ENCODE measurements at regions not wholly inside any gene's neighbourhood (a gene's known extent, or its start where the extent isn't known, plus 50 kb on each side); places are given as distances from the start of the nearest gene placed in this dataset.

DNA sequence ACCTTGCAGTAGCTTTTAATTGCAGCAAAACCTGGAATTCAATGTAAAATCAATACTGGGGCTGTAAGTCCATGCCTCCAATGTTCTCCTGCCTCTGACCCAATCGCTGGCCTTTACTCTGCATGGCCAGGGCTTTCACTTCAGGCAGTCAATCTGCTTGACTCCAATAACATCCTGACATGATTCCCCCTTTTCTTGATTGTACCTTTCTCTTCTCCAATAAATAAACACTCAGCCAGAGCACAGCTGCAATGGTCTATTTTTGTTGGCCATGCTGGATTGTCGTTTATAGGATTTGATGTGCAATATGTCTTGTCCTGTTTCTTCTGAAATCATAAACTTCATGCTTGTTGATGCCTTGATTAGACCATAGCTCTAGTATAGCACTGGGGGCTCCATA, 97.8 kb upstream of the COL1A2 start (continued):
- TF ChIP-seq ESRRB (CRISPR knock-in tag; IDR thresholded peaks at IDR 0.05; ENCODE audit: borderline replicate concordance) (no peak), CBX3 (IDR thresholded peaks at IDR 0.05; ENCODE audit: borderline replicate concordance in 1 of 2, low read length in 2 of 2) (no peak)

- H3K27me3 ChIP-seq (ENCODE audit: control insufficient read depth in 2 of 2, insufficient read depth in 2 of 2, low read length in 2 of 2), result no peaks in the 10 kb centered on the region
- ATAC-seq (no peak), FAIRE-seq (no peak), DNase-seq (ENCODE audit: extremely low read depth in 1 of 4, low spot score in 3 of 4) (no peak)
- no peaks in the 10 kb centered on the region for H3K9me3 ChIP-seq (replicated peaks; ENCODE audit: control insufficient read depth, insufficient read depth, low read depth, low read length)
- ChIA-PET POLR2A (no interaction called here), CTCF (ENCODE audit: low intra/inter-chr PET ratio) (no interaction called here)
- no peak overlapping the region for H3K27ac ChIP-seq (ENCODE audit: extremely low read depth, low read depth, low read length)
- no peak overlapping the region for H2AFZ ChIP-seq (ENCODE audit: low read depth, low read length)
- in situ Hi-C loops (cut with MboI) (no loop called here), intact Hi-C loops (cut with micrococcal nuclease) (loop anchor here (10.0 kb wide), 1 partner anchor 1177 kb away; no protein-coding TSS in a partner anchor)
- 6% methylated on average over 5 of the region's 5 CpGs for WGBS (ENCODE audit: insufficient coverage, low coverage, missing lambda C conversion rate)
- H3K9me1 ChIP-seq (ENCODE audit: control insufficient read depth, insufficient read depth, low read length), result no peaks in the 10 kb centered on the region
- no TSS peak for BruUV-seq (replicated peaks)
- no peaks in the 10 kb centered on the region; a peak in 1 of 5 replicates for H3K4me1 ChIP-seq (replicated peaks in 1 of 2; ENCODE audit: control insufficient read depth in 2 of 2, insufficient read depth in 2 of 2, low read length in 2 of 2)
- no peak overlapping the region for H3K9ac ChIP-seq (ENCODE audit: insufficient read depth in 1 of 2, low read depth in 2 of 2, low read length in 2 of 2)
- no peak overlapping the region for H3K4me3 ChIP-seq
- no peak overlapping the region for H3K4me2 ChIP-seq (ENCODE audit: insufficient read depth, low read length)
- no peaks in the 10 kb centered on the region for H4K20me1 ChIP-seq (replicated peaks; ENCODE audit: control insufficient read depth, insufficient read depth, low read length)
- no peaks in the 10 kb centered on the region for H3K79me2 ChIP-seq (ENCODE audit: control insufficient read depth, insufficient read depth, low read length)
- no peaks in the 10 kb centered on the region for H3K36me3 ChIP-seq (ENCODE audit: control insufficient read depth, insufficient read depth, low read length)
- TF ChIP-seq FIP1L1 (IDR thresholded peaks at IDR 0.05; ENCODE audit: low read depth, low read length, poor library complexity, severe bottlenecking) (no peak), BRD9 (IDR thresholded peaks at IDR 0.05; ENCODE audit: low read depth, partially characterized antibody) (no peak), RFX1 (IDR thresholded peaks at IDR 0.05) (no peak), COPS2 (conservative IDR thresholded peaks at IDR 0.05) (no peak), TARDBP (IDR thresholded peaks at IDR 0.05) (no peak), BCL6 (CRISPR knock-in tag; IDR thresholded peaks at IDR 0.05) (no peak), ZNF695 (CRISPR knock-in tag; IDR thresholded peaks at IDR 0.05) (no peak), HNRNPL (IDR thresholded peaks at IDR 0.05; ENCODE audit: low read depth, low read length) (no peak), ZNF316 (IDR thresholded peaks at IDR 0.05) (no peak), EP300 (IDR thresholded peaks at IDR 0.05; ENCODE audit: low read length) (no peak), USF1 (CRISPR knock-in tag; IDR thresholded peaks at IDR 0.05) (no peak), GTF3C2 (IDR thresholded peaks at IDR 0.05; ENCODE audit: borderline replicate concordance, extremely low read depth, insufficient read length) (no peak), RNF2 (IDR thresholded peaks at IDR 0.05) (no peak), XRCC5 (IDR thresholded peaks at IDR 0.05; ENCODE audit: low read depth, low read length) (no peak)
- TF ChIP-seq, protein P1, sequence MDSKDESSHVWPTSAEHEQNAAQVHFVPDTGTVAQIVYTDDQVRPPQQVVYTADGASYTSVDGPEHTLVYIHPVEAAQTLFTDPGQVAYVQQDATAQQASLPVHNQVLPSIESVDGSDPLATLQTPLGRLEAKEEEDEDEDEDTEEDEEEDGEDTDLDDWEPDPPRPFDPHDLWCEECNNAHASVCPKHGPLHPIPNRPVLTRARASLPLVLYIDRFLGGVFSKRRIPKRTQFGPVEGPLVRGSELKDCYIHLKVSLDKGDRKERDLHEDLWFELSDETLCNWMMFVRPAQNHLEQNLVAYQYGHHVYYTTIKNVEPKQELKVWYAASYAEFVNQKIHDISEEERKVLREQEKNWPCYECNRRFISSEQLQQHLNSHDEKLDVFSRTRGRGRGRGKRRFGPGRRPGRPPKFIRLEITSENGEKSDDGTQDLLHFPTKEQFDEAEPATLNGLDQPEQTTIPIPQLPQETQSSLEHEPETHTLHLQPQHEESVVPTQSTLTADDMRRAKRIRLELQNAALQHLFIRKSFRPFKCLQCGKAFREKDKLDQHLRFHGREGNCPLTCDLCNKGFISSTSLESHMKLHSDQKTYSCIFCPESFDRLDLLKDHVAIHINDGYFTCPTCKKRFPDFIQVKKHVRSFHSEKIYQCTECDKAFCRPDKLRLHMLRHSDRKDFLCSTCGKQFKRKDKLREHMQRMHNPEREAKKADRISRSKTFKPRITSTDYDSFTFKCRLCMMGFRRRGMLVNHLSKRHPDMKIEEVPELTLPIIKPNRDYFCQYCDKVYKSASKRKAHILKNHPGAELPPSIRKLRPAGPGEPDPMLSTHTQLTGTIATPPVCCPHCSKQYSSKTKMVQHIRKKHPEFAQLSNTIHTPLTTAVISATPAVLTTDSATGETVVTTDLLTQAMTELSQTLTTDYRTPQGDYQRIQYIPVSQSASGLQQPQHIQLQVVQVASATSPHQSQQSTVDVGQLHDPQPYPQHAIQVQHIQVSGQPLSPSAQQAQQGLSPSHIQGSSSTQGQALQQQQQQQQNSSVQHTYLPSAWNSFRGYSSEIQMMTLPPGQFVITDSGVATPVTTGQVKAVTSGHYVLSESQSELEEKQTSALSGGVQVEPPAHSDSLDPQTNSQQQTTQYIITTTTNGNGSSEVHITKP (IDR thresholded peaks at IDR 0.05; ENCODE audit: partially characterized antibody), result no peak
Observed at GRCh38 chr7:94297397-94297838, 97.3 kb upstream of the COL1A2 start.
